ENCODE measurements at regions not wholly inside any gene's neighbourhood (a gene's known extent, or its start where the extent isn't known, plus 50 kb on each side); places are given as distances from the start of the nearest gene placed in this dataset.

- H3K36me3 ChIP-seq, result no peaks in the 10 kb centered on the region
- no peak overlapping the region for H3K27ac ChIP-seq
- WGBS, result 79% methylated on average over 1 of the region's 1 CpG
- H3K27me3 ChIP-seq, result no peaks in the 10 kb centered on the region
- no peaks in the 10 kb centered on the region for H3K4me1 ChIP-seq
- no peak for TF ChIP-seq EP300 (IDR thresholded peaks at IDR 0.05)
- no peak for TF ChIP-seq POLR2AphosphoS5 (IDR thresholded peaks at IDR 0.05)
- no peak for TF ChIP-seq CTCF (IDR thresholded peaks at IDR 0.05)
- no peak for TF ChIP-seq POLR2A (IDR thresholded peaks at IDR 0.05)
- no peak overlapping the region for H3K4me3 ChIP-seq
- no peaks in the 10 kb centered on the region for H3K9me3 ChIP-seq
- no peak for DNase-seq (ENCODE audit: low spot score in 2 of 2)
These were observed 259.2 kb upstream of the MANEA start for GRCh38 chr6:95318137-95318536.

GRCh38 chr6:95321126-95321525 lies 256.2 kb upstream of the MANEA start:
- no peak for DNase-seq (ENCODE audit: low spot score in 2 of 2)
- no peaks in the 10 kb centered on the region for H3K4me1 ChIP-seq
- no peaks in the 10 kb centered on the region for H3K9me3 ChIP-seq
- TF ChIP-seq POLR2AphosphoS5 (IDR thresholded peaks at IDR 0.05), result no peak
- TF ChIP-seq POLR2A (IDR thresholded peaks at IDR 0.05), result no peak
- no peak for TF ChIP-seq EP300 (IDR thresholded peaks at IDR 0.05)
- no peak for TF ChIP-seq CTCF (IDR thresholded peaks at IDR 0.05)
- H3K4me3 ChIP-seq, result no peak overlapping the region
- no peaks in the 10 kb centered on the region for H3K27me3 ChIP-seq
- no peaks in the 10 kb centered on the region for H3K36me3 ChIP-seq
- WGBS, result 53% methylated on average over 2 of the region's 2 CpGs
- no peak overlapping the region for H3K27ac ChIP-seq

GRCh38 chr6:95325916-95326315 lies 251.4 kb upstream of the MANEA start:
- H3K27me3 ChIP-seq, result no peaks in the 10 kb centered on the region
- no peak for TF ChIP-seq POLR2AphosphoS5 (IDR thresholded peaks at IDR 0.05)
- no peak for TF ChIP-seq CTCF (IDR thresholded peaks at IDR 0.05)
- TF ChIP-seq POLR2A (IDR thresholded peaks at IDR 0.05), result no peak
- no peak for TF ChIP-seq EP300 (IDR thresholded peaks at IDR 0.05)
- H3K4me1 ChIP-seq, result no peaks in the 10 kb centered on the region
- H3K27ac ChIP-seq, result no peak overlapping the region
- 25% methylated on average over 1 of the region's 1 CpG for whole genome bisulfite sequencing
- no peak for DNase-seq (ENCODE audit: low spot score in 2 of 2)
- no peaks in the 10 kb centered on the region for H3K36me3 ChIP-seq
- no peak overlapping the region for H3K4me3 ChIP-seq
- H3K9me3 ChIP-seq, result no peaks in the 10 kb centered on the region

- 65% methylated on average over 2 of the region's 2 CpGs for WGBS
- Histone ChIP-seq H3K27me3 (no peaks in the 10 kb centered on the region), H3K9me3 (no peaks in the 10 kb centered on the region), H3K4me1 (no peaks in the 10 kb centered on the region), H3K4me3 (no peak overlapping the region), H3K27ac (no peak overlapping the region), H3K36me3 (no peaks in the 10 kb centered on the region)
- no peak for TF ChIP-seq CTCF (IDR thresholded peaks at IDR 0.05)
- TF ChIP-seq POLR2A (IDR thresholded peaks at IDR 0.05), result no peak
- no peak for TF ChIP-seq EP300 (IDR thresholded peaks at IDR 0.05)
- no peak for TF ChIP-seq POLR2AphosphoS5 (IDR thresholded peaks at IDR 0.05)
- DNase-seq (ENCODE audit: low spot score in 2 of 2), result no peak
These were observed 249.1 kb upstream of the MANEA start for GRCh38 chr6:95328231-95328630.

- no peak for DNase-seq (ENCODE audit: low spot score in 2 of 2)
- no peaks in the 10 kb centered on the region for H3K4me1 ChIP-seq
- H3K9me3 ChIP-seq, result no peaks in the 10 kb centered on the region
- no peak for TF ChIP-seq POLR2AphosphoS5 (IDR thresholded peaks at IDR 0.05)
- no peak for TF ChIP-seq EP300 (IDR thresholded peaks at IDR 0.05)
- no peak for TF ChIP-seq CTCF (IDR thresholded peaks at IDR 0.05)
- no peak for TF ChIP-seq POLR2A (IDR thresholded peaks at IDR 0.05)
- H3K27ac ChIP-seq, result no peak overlapping the region
- H3K27me3 ChIP-seq, result no peaks in the 10 kb centered on the region
- WGBS, result 49% methylated on average over 3 of the region's 3 CpGs
- H3K4me3 ChIP-seq, result no peak overlapping the region
- H3K36me3 ChIP-seq, result no peaks in the 10 kb centered on the region
These were observed 225.1 kb upstream of the MANEA start for GRCh38 chr6:95352064-95352795.

All from suprapubic skin (tissue), 4 donors.